ENCODE measurements at regions not wholly inside any gene's neighbourhood (a gene's known extent, or its start where the extent isn't known, plus 50 kb on each side); places are given as distances from the start of the nearest gene placed in this dataset.
"Not testable (repeated sequence)": the region's sequence is repeated elsewhere in the genome, so short reads cannot be mapped to it uniquely, and the experiment has no call there.

DNA sequence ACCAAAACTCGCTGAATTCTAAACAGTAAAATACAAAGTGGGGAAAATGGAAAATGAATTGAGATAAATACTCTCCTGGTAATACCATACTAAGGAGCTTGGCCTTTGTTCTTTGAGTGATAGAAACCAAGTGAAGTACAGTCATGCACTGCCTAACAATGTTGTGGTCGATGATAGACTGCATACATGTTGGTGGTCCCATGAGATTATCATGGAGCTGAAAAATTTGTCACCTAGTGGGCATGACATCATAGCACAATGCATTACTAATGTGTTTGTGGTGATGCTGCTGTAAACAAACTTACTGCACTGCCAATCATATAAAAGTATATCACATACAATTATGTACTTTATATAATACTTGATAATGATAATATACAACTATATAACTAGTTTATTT is 419.1 kb downstream of the ARL4A start:
- no peak for FAIRE-seq
- DNase-seq (ENCODE audit: extremely low spot score, insufficient read length, low read depth) = no peak

DNA sequence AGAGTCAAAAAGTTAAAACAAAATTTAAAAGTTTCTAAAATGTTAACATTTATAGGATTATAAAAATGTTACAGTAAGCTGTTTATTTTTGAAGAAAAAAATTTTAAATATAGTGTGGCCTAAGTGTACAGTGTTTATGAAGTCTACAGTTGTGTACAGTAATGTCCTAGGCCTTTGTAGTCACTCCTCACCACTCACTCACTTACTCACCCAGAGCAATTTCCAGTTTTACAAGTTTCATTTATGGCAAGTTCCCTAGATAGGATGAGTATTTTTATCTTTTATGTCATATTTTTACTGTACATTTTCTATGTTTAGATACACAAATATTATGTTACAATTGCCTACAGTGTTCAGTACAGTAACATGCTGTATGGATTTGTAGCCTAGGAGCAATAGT is 419.9 kb downstream of the ARL4A start:
- FAIRE-seq (no peak), DNase-seq (ENCODE audit: extremely low spot score, insufficient read length, low read depth) (no peak)

DNA sequence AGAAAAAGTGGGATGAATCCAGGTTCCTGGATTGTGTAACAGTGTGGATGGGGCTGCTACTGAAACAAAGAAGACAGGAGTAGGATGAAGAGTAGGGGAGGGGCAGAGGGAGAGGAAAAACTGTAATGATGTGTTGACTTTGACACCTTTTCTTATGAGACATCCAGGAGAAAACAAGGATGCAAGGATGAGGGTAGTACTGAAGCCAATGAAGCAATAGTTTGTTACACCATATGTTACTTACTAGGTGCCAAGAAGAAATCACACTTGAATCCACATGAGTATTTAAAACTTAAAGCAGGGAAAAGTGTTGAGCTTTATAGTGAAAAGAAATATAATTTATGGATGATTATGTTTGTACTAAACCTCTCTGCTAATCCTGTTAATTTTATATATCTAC is 420.6 kb downstream of the ARL4A start:
- no peak for FAIRE-seq
- DNase-seq (ENCODE audit: extremely low spot score, insufficient read length, low read depth) = no peak

DNA sequence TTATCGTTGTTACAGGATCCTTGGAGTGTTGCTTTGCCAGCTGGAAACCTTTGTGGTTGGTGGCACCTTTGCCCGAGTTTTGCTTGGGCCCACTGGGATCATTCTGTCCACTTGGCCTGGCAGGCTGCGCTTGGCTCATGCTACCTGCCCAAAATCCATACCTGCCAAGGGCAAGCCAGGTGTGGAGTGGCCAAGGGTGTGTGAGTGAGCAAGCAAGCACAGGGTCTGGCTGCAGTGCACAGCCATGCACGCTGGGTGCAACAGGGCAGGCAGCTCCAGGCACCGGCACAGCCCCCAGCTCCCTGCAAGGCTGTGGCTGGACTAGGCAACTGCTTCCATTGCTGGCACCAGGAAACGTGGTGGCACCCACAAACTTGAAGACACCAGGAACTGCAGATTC is 421.8 kb downstream of the ARL4A start:
- no peak for FAIRE-seq
- no peak for DNase-seq (ENCODE audit: extremely low spot score, insufficient read length, low read depth)

DNA sequence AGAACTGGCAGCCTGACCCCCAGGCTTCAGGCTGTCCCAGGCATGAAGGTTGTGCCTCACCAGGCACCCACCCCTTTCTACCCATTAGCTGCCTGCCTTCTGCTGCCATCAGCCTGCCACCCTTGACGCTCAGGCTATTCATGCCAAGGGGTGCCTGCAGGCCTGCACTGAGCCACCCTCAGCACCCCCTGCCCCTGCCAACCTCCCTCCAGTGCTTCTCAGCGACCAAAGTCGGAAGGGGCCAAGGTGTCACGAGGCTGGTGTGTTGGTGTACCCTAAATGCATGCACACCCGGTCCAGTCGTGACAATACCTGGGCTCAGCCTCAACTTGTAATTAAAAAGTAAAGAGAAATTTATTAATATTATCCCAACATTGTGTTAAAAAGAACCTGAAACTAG is 422.7 kb downstream of the ARL4A start:
- DNase-seq (ENCODE audit: extremely low spot score, insufficient read length, low read depth) (no peak), FAIRE-seq (no peak)

DNA sequence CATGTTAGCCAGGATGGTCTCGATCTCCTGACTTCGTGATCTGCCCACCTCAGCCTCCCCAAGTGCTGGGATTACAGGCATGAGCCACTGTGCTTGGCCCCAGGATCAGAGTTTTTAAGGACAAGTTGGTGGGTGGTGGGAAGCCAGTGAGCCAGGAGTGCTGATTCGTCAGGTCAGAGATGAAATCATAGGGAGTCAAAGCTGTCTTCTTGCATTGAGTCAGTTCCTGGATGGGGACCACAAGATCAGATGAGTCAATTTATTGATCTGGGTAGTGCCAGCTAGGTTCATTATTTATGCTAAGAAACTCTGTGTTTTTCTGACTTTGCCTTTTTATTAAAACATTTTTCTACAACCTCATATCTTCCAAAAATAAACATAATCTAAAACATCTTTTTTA is 423.8 kb downstream of the ARL4A start:
- DNase-seq (ENCODE audit: extremely low spot score, insufficient read length, low read depth) (no peak), FAIRE-seq (no peak)

DNA sequence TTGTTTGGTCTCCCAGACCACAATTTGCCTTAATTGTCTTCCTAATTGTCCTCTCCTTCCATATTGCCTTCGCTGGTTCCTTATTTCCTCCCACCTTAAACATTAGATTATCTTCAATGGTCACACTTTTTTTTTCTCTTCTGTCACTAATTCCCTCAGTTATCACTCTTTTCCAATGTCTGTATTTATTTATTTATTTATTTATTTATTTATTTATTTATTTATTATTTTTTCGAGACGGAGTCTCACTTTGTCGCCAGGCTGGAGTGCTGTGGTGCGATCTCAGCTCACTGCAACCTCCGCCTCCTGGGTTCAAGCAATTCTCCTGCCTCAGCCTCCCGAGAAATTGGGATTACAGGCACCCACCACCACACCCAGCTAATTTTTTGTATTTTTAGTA is 426.8 kb downstream of the ARL4A start:
- FAIRE-seq; DNase-seq (ENCODE audit: extremely low spot score, insufficient read length, low read depth): not testable (repeated sequence)

DNA sequence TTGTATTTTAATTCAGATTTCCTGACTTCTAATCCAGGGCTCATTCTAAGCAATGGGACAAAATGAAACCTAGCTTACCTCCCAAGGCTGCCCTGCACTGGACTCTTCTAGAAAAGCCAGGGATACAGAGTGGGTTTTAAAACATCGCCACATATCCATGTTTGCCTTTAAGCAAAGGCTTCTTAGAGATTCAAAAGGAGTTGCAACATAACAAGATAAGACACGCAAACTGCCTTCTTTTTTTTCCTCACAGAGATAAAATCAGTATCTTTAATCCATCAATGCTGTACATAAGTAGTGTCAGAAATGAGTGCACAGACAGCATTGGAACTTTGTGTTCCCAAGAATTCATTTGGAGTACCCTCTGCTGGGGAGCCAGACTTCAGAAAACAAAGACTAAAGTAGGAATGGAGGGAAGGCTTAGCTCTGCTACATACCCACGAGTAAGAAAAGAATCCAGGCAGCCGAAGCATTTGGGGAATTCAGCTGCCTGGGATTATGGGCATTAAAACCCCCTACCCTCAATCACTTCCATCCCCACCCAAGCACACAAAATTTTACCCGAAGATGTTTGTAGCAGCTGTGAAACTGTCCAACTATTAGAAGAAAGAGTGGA is 427.8 kb downstream of the ARL4A start:
- FAIRE-seq = no peak
- no peak for DNase-seq (ENCODE audit: extremely low spot score, insufficient read length, low read depth)

DNA sequence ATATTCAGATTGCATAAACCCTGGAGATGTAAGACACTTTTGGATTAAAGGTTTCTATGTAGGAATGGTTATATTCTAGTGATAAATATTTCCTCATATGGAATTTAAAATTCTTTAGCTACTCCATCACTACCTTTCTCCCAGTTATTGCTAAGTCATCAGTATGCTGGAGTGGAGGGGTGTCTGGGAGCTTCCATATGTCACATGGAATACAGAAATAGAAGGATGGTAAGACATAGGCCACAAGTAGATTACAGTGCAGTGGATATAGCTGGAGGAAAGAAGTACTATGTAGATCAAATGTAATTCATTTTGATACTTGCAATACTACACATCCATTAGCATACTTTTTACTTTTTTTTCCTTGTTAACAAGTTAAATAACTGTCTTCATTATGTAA is 428.4 kb downstream of the ARL4A start:
- FAIRE-seq (no peak), DNase-seq (ENCODE audit: extremely low spot score, insufficient read length, low read depth) (no peak)

DNA sequence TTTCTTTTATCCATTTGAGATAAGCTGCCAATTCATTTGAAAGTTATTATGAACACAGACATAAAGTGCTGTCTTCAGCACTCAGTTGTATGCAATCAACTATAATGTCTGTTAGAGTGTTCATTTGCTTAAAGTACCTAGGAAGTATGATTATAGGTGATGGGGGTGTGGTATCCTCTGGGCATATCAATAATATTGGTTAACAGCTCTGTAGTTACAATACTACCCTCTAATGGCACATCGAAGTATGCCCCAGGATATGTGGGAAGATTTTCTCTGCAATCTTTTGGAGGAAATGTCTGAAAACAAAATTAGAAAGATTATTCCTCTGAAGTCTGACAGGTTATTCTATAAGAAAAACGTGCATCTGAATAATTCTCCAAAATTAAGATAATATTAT is 429.7 kb downstream of the ARL4A start:
- FAIRE-seq = no peak
- no peak for DNase-seq (ENCODE audit: extremely low spot score, insufficient read length, low read depth)

DNA sequence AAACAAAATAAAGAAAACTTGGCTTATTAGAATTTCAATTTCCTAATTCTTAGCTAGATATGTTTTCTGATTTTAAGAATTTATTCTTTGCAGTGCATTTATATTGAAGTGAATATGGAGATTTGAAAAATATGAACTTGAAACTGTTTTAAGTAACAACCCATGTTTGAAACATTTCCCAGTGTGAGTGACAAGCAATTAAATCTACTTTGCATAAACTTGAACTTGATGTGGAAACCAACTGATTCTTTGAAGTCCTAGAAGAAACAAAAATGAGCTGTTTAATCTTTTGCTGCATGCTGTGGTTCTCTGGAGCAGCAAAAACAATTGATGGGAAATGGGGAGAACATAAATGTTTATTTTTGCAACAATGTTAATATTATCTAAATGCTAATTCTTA is 430.2 kb downstream of the ARL4A start:
- DNase-seq (ENCODE audit: extremely low spot score, insufficient read length, low read depth) (no peak), FAIRE-seq (no peak)

DNA sequence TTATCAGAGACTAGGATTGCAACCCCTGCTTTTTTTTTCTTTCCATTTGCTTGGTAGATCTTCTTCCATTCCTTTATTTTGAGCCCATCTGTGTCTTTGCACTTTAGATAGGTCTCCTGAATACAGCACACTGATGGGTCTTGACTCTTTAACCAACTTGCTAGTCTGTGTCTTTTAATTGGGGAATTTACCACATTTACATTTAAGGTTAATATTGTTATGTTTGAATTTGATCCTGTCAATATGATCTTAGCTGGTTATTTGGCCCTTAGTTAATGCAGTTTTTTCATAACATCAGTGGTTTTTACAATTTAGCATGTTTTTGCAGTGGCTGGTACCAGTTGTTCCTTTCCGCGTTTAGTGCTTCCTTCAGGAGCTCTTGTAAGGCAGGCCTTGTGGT is 437.2 kb downstream of the ARL4A start:
- FAIRE-seq; DNase-seq (ENCODE audit: extremely low spot score, insufficient read length, low read depth): not testable (repeated sequence)

DNA sequence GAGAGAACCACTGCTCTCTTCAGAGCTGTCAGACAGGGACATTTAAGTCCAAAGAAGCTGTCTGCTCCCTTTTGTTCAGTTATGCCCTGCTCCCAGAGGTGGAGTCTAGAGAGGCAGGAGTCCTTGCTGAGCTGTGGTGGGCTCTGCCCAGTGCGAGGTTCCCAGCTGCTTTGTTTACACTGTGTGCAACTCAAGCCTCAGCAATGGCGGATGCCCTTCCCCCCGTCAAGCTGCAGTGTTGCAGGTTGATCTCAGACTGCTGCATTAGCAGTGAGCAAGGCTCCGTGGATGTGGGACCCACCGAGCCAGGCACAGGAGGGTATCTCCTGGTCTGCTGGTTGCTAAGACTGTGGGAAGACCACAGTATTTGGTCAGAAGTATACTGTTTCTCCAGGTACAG is 438.9 kb downstream of the ARL4A start:
- FAIRE-seq (no peak), DNase-seq (ENCODE audit: extremely low spot score, insufficient read length, low read depth) (no peak)

DNA sequence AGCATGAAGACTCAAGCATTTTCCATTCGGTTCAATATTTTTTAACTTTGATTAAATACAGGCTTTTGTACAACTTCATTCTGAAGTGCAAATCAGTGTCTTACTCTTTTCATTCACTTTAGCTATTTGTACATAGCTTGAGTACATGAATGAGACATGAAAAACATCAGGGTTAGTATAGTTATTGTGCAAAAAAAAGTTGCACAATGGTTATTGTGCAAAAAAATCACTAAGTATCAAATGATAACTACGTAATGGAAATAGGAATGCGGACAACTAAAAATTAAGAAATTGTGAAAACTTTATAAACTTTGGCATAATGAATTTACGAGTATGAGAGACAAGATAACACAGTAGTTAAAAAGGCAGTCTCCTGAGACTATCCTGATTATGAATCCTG is 442.9 kb downstream of the ARL4A start:
- FAIRE-seq (no peak), DNase-seq (ENCODE audit: extremely low spot score, insufficient read length, low read depth) (no peak)

DNA sequence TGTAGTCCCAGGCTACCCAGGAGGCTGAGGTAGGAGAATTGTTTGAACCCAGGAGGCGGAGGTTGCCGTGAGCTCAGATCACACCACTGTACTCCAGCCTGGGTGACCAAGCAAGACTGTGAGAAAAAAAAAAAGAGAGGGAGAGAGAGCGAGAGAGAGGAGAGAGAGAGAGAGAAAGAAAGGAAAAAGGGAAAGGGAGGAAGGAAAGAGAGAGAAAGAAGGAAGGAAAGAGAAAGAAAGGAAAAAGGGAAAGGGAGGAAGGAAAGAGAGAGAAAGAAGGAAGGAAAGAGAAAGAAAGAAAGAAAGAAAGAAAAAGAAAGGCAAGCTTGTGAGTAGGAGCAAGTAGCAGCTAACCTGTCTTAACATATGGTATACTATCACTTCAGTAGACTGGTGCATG is 443.5 kb downstream of the ARL4A start:
- FAIRE-seq = not testable (repeated sequence)

DNA sequence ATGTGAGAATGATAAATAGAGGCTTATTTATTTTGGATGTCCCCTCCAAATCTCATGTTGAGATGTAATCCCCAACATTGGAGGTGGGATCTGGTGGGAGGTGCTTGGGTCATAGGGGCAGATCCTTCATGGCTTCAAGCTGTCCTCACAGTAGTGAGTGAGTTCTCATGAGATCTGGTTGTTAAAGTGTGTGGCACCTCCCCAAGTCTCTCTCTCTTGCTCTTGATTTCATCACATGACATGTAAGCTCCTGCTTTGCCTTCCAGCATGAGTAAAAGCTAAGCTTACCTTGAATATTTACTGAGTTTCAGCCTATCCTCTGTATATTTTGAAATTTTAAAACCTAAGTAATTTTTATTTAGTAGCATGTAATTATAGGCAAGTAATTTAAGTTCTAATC is 444.9 kb downstream of the ARL4A start:
- DNase-seq (ENCODE audit: extremely low spot score, insufficient read length, low read depth) (no peak), FAIRE-seq (no peak)

More for the DNA sequence above, 443.5 kb downstream of the ARL4A start:
- not testable (repeated sequence) for DNase-seq (ENCODE audit: extremely low spot score, insufficient read length, low read depth)

DNA sequence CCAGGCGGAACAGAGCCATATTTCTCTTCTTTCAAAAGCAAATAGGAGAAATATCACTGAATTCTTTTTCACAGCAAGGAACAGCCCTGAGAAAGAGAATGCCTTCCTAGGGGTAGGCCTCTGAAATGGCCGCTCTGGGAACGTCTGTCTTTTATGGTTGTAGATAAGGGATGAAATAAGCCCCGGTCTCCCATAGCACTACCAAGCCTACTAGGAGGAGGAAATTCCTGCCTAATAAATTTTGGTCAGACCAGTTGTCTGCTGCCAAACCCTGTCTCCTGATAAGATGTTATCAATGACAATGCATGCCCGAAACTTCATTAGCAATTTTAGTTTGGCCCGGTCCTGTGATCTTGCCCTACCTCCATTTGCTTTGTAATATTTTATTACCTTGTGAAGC is 448.9 kb downstream of the ARL4A start:
- not testable (repeated sequence) for FAIRE-seq; DNase-seq (ENCODE audit: extremely low spot score, insufficient read length, low read depth)

DNA sequence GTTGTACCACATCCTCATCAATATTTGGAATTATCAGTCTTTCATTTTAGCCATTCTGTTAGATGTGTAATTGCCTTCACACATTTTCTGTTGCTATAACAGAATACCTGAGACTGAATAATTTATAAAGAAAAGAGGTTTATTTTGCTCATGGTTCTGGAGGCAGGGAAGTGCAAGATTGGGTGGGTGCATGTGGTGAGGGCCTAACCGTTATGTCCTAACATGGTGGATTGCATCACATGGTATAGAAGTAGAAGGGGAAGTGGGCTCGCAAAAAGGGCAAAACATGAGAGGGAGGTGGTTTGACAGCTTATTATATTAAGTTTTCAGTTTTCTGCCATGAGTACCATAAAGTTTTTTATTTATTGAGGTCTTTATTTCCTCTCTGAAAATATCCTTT is 452.0 kb downstream of the ARL4A start:
- DNase-seq (ENCODE audit: extremely low spot score, insufficient read length, low read depth) (no peak), FAIRE-seq (no peak)

DNA sequence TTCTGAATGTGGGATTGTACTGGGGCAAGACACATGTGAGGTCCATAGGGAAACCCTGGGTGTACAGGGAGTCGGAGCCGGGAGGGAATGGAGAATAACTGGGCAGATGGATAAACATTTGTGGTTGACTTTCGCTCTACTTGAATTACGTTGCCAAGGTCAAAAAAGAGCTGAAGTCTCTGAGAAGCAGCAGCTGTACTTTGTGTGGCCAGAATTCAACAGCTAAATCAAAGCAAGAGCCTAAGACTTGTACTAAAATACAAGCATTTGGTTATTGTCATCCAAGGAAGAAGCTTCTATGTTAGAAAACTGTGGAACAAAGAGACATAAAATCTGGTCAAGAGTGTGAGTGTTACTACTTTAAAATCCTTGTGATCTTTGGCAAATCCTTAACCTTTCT is 457.2 kb downstream of the ARL4A start:
- DNase-seq (ENCODE audit: extremely low spot score, insufficient read length, low read depth) (no peak), FAIRE-seq (no peak)

DNA sequence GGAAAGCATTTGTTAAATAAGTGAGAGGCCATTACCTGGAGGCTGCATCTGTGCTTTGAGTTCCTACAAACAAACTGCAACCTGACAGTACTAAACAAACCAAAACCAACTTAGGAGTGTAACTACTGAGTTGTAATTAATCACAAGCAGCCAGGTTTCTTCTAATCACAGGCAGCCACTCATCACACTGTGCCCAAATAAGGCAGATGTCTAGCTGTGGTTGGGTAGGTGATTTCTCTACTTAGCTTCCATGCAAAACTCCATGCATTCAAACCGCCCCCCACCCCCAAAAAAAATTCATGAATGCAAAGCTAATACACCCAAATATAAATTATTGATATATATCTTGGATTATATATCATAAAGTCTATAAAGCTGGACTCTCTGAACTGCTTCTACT is 461.1 kb downstream of the ARL4A start:
- no peak for DNase-seq (ENCODE audit: extremely low spot score, insufficient read length, low read depth)
- FAIRE-seq = no peak

DNA sequence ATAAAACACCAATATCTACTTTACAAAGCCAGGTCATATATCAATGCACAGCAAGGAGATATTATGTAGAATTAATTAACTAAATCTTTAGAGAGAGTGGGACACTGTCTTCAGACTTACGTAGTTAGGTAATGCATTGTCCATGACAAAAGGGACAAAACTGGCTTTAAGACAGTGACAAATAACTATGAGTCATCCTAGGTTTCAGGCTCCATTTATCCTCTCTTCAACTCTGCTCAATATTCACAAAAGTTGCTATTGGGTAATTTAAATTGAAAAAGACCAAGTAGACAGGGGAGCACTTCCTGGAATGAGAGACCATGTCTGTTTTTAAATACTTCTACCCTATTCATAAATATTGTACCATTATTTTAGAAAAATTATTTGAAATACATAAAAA is 464.5 kb downstream of the ARL4A start:
- FAIRE-seq (no peak), DNase-seq (ENCODE audit: extremely low spot score, insufficient read length, low read depth) (no peak)

DNA sequence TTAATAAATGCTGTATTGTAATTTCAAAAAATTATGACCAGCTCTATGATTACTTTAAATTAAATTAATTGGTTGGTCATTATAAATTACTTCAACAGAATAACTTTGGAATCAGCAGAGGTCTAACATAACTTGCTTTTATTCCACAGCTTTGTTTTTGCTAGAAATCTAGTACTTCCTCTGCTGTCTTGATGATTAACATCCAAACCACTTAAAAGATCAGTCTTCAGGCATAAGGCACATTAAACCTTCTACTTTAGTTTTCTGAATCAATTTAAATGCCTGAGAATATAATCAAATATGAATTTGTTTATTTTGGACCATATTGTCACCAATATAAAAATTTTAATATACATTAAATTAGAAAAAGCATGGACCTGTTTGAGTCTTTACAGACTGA is 465.3 kb downstream of the ARL4A start:
- DNase-seq (ENCODE audit: extremely low spot score, insufficient read length, low read depth) (no peak), FAIRE-seq (no peak)

DNA sequence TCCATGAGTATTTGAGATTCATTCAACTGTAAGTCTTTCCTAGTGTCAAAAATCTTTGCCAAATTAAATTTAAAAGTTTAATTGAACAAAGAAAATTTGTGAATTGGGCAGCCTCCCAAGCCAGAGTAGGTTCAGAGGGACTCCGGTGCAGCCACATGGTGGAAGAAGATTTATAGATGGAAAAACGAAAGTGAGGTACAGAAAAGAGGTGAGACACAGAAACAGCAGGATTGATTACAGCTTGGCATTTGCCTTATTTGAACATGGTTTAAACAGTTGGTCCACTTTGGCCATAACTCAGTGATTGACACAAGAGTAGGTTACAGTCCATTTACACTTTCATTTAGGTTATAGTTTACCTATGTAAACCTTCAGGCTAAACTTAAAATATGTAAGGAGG is 465.8 kb downstream of the ARL4A start:
- DNase-seq (ENCODE audit: extremely low spot score, insufficient read length, low read depth) (no peak), FAIRE-seq (no peak)
